ENCODE measurements at regions not wholly inside any gene's neighbourhood (a gene's known extent, or its start where the extent isn't known, plus 50 kb on each side); places are given as distances from the start of the nearest gene placed in this dataset.
A peak's percentile ranks its signal among the peaks of the same experiment; 100 is the strongest.
"Not testable (repeated sequence)": the region's sequence is repeated elsewhere in the genome, so short reads cannot be mapped to it uniquely, and the experiment has no call there.

DNA sequence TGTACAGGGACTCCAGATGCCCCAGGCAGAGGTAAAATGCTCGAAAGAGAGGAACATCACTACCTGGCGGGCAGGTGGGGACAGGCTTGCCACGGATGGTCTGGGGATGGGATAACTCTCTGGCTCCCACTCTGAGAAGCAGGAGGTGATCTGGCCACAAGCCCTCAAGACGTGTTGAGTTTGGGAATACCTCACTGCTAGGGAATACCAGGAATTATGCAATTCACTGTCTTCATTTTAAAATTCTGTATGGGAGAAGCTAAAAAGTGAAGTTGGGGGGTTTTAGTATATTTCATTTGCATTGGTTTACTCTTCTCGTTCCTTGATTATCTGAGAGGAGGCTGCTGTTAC is 510.4 kb downstream of the CCDC171 start:
- Histone ChIP-seq H3K79me1 (replicated peaks; ENCODE audit: low read length, poor library complexity, severe bottlenecking) (peaks cover 2% of the 10 kb centered on the region), H3K23ac (ENCODE audit: low read length in 2 of 2) (no peak overlapping the region), H3K4me3 (ENCODE audit: insufficient read depth in 1 of 2, low read depth in 1 of 2, low read length in 2 of 2) (no peak overlapping the region), H3K36me3 (ENCODE audit: control insufficient read depth in 1 of 2, insufficient read depth in 2 of 2, low read depth in 1 of 2, low read length in 2 of 2) (no peaks in the 10 kb centered on the region), H3K4ac (ENCODE audit: low read depth in 1 of 2, low read length in 2 of 2) (no peak overlapping the region), H3K4me1 (ENCODE audit: control insufficient read depth, insufficient read depth, low read depth, low read length) (peaks cover 4% of the 10 kb centered on the region), H4K8ac (ENCODE audit: low read length) (no peak overlapping the region), H3K27me3 (ENCODE audit: control insufficient read depth in 1 of 2, insufficient read depth in 1 of 2, low read length in 2 of 2) (no peaks in the 10 kb centered on the region), H4K91ac (ENCODE audit: low read length) (no peak overlapping the region), H3K4me2 (ENCODE audit: low read length, poor library complexity, severe bottlenecking) (no peak overlapping the region), H2AFZ (ENCODE audit: low read depth, low read length) (no peak overlapping the region), H2BK5ac (ENCODE audit: low read depth, low read length, poor library complexity, severe bottlenecking) (no peak overlapping the region), H3K9me3 (ENCODE audit: control insufficient read depth, low read length) (no peaks in the 10 kb centered on the region), H2BK15ac (ENCODE audit: low read depth, poor library complexity, severe bottlenecking) (no peak overlapping the region), H3K14ac (ENCODE audit: low read length in 2 of 2) (no peak overlapping the region), H3K18ac (ENCODE audit: low read depth in 1 of 2, low read length in 2 of 2) (no peak overlapping the region), H2AK5ac (ENCODE audit: low read length, severe bottlenecking) (no peak overlapping the region), H2BK120ac (ENCODE audit: low read depth, low read length) (no peak overlapping the region), H3K27ac (ENCODE audit: low read length, poor library complexity, severe bottlenecking) (peak overlapping the region; percentile 56), H3K9ac (ENCODE audit: low read length) (no peak overlapping the region), H2BK12ac (ENCODE audit: low read length in 2 of 2) (no peak overlapping the region)
- 86% methylated on average over 5 of the region's 5 CpGs for WGBS
- DNase-seq, result no peak

GRCh38 chr9:16064771-16065170 is 511.9 kb downstream of the CCDC171 start:
- Histone ChIP-seq H3K36me3 (ENCODE audit: control insufficient read depth in 1 of 2, insufficient read depth in 2 of 2, low read depth in 1 of 2, low read length in 2 of 2) (no peaks in the 10 kb centered on the region), H2AFZ (ENCODE audit: low read depth, low read length) (no peak overlapping the region), H3K27me3 (ENCODE audit: control insufficient read depth in 1 of 2, insufficient read depth in 1 of 2, low read length in 2 of 2) (no peaks in the 10 kb centered on the region), H3K18ac (ENCODE audit: low read depth in 1 of 2, low read length in 2 of 2) (no peak overlapping the region), H2BK15ac (ENCODE audit: low read depth, poor library complexity, severe bottlenecking) (no peak overlapping the region), H3K4me1 (ENCODE audit: control insufficient read depth, insufficient read depth, low read depth, low read length) (peaks cover 10% of the 10 kb centered on the region), H3K4me3 (ENCODE audit: insufficient read depth in 1 of 2, low read depth in 1 of 2, low read length in 2 of 2) (no peak overlapping the region), H2BK12ac (ENCODE audit: low read length in 2 of 2) (no peak overlapping the region), H3K14ac (ENCODE audit: low read length in 2 of 2) (no peak overlapping the region), H3K23ac (ENCODE audit: low read length in 2 of 2) (no peak overlapping the region), H3K9ac (ENCODE audit: low read length) (no peak overlapping the region), H3K4me2 (ENCODE audit: low read length, poor library complexity, severe bottlenecking) (no peak overlapping the region), H3K79me1 (replicated peaks; ENCODE audit: low read length, poor library complexity, severe bottlenecking) (peaks cover 2% of the 10 kb centered on the region), H4K8ac (ENCODE audit: low read length) (no peak overlapping the region), H3K9me3 (ENCODE audit: control insufficient read depth, low read length) (no peaks in the 10 kb centered on the region), H2BK120ac (ENCODE audit: low read depth, low read length) (no peak overlapping the region), H2BK5ac (ENCODE audit: low read depth, low read length, poor library complexity, severe bottlenecking) (no peak overlapping the region), H3K27ac (ENCODE audit: low read length, poor library complexity, severe bottlenecking) (no peak overlapping the region), H4K91ac (ENCODE audit: low read length) (no peak overlapping the region), H3K4ac (ENCODE audit: low read depth in 1 of 2, low read length in 2 of 2) (no peak overlapping the region), H2AK5ac (ENCODE audit: low read length, severe bottlenecking) (peak overlapping the region; percentile 92)
- 90% methylated on average over 8 of the region's 8 CpGs for WGBS
- DNase-seq, result no peak

GRCh38 chr9:16066201-16066600 is 513.4 kb downstream of the CCDC171 start:
- H3K14ac ChIP-seq (ENCODE audit: low read length in 2 of 2); H3K79me1 ChIP-seq (replicated peaks; ENCODE audit: low read length, poor library complexity, severe bottlenecking); H3K23ac ChIP-seq (ENCODE audit: low read length in 2 of 2); H3K4ac ChIP-seq (ENCODE audit: low read depth in 1 of 2, low read length in 2 of 2); H2BK120ac ChIP-seq (ENCODE audit: low read depth, low read length); H2BK12ac ChIP-seq (ENCODE audit: low read length in 2 of 2); DNase-seq; H3K18ac ChIP-seq (ENCODE audit: low read depth in 1 of 2, low read length in 2 of 2); H3K4me3 ChIP-seq (ENCODE audit: insufficient read depth in 1 of 2, low read depth in 1 of 2, low read length in 2 of 2); H3K9ac ChIP-seq (ENCODE audit: low read length); H2AFZ ChIP-seq (ENCODE audit: low read depth, low read length); H2BK5ac ChIP-seq (ENCODE audit: low read depth, low read length, poor library complexity, severe bottlenecking); H3K27ac ChIP-seq (ENCODE audit: low read length, poor library complexity, severe bottlenecking); H2BK15ac ChIP-seq (ENCODE audit: low read depth, poor library complexity, severe bottlenecking); H3K4me2 ChIP-seq (ENCODE audit: low read length, poor library complexity, severe bottlenecking); H3K27me3 ChIP-seq (ENCODE audit: control insufficient read depth in 1 of 2, insufficient read depth in 1 of 2, low read length in 2 of 2); H2AK5ac ChIP-seq (ENCODE audit: low read length, severe bottlenecking); H3K36me3 ChIP-seq (ENCODE audit: control insufficient read depth in 1 of 2, insufficient read depth in 2 of 2, low read depth in 1 of 2, low read length in 2 of 2); H4K8ac ChIP-seq (ENCODE audit: low read length); H3K9me3 ChIP-seq (ENCODE audit: control insufficient read depth, low read length); H4K91ac ChIP-seq (ENCODE audit: low read length): not testable (repeated sequence)
- WGBS, result 83% methylated on average over 1 of the region's 6 CpGs
- H3K4me1 ChIP-seq (ENCODE audit: control insufficient read depth, insufficient read depth, low read depth, low read length), result peaks cover 15% of the 10 kb centered on the region

DNA sequence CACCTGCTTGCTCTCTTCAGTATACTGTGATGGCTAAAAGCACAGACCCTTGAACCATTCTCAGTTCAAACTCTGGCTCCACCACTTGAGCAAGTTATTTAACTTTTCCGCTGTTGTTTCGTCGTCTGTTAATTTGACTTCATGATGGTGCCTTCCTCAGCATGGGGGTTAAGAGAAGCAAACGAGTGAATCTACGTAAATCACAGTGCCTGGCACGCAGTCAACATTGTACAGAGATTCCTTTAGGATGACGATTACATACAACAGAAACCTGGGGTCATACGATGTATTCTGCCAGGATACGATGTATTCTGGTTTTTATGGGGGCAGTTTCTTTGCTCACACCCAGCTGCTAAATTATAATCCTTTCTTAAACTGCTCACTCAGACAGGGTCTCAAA is 515.6 kb downstream of the CCDC171 start:
- no peak overlapping the region for H4K91ac ChIP-seq (ENCODE audit: low read length)
- no peak overlapping the region for H3K14ac ChIP-seq (ENCODE audit: low read length in 2 of 2)
- H2BK15ac ChIP-seq (ENCODE audit: low read depth, poor library complexity, severe bottlenecking), result no peak overlapping the region
- H3K4ac ChIP-seq (ENCODE audit: low read depth in 1 of 2, low read length in 2 of 2), result no peak overlapping the region
- H3K23ac ChIP-seq (ENCODE audit: low read length in 2 of 2), result no peak overlapping the region
- no peaks in the 10 kb centered on the region for H3K36me3 ChIP-seq (ENCODE audit: control insufficient read depth in 1 of 2, insufficient read depth in 2 of 2, low read depth in 1 of 2, low read length in 2 of 2)
- H3K27me3 ChIP-seq (ENCODE audit: control insufficient read depth in 1 of 2, insufficient read depth in 1 of 2, low read length in 2 of 2), result peaks cover 0 to 16% of the 10 kb centered on the region in 2 experiments
- H2BK12ac ChIP-seq (ENCODE audit: low read length in 2 of 2), result no peak overlapping the region
- no peak overlapping the region for H4K8ac ChIP-seq (ENCODE audit: low read length)
- peak overlapping the region; percentile 17 for H2AK5ac ChIP-seq (ENCODE audit: low read length, severe bottlenecking)
- no peak overlapping the region for H3K18ac ChIP-seq (ENCODE audit: low read depth in 1 of 2, low read length in 2 of 2)
- peaks cover 13% of the 10 kb centered on the region for H3K4me1 ChIP-seq (ENCODE audit: control insufficient read depth, insufficient read depth, low read depth, low read length)
- H3K9me3 ChIP-seq (ENCODE audit: control insufficient read depth, low read length), result no peaks in the 10 kb centered on the region
- H3K79me1 ChIP-seq (replicated peaks; ENCODE audit: low read length, poor library complexity, severe bottlenecking), result peaks cover 2% of the 10 kb centered on the region
- no peak overlapping the region for H2AFZ ChIP-seq (ENCODE audit: low read depth, low read length)
- WGBS, result 86% methylated on average over 9 of the region's 9 CpGs
- DNase-seq, result no peak
- no peak overlapping the region for H3K4me2 ChIP-seq (ENCODE audit: low read length, poor library complexity, severe bottlenecking)
- H3K9ac ChIP-seq (ENCODE audit: low read length), result no peak overlapping the region
- H2BK5ac ChIP-seq (ENCODE audit: low read depth, low read length, poor library complexity, severe bottlenecking), result no peak overlapping the region
- H3K27ac ChIP-seq (ENCODE audit: low read length, poor library complexity, severe bottlenecking), result no peak overlapping the region
- no peak overlapping the region for H3K4me3 ChIP-seq (ENCODE audit: insufficient read depth in 1 of 2, low read depth in 1 of 2, low read length in 2 of 2)
- no peak overlapping the region for H2BK120ac ChIP-seq (ENCODE audit: low read depth, low read length)
